ENCODE measurements at regions not wholly inside any gene's neighbourhood (a gene's known extent, or its start where the extent isn't known, plus 50 kb on each side); places are given as distances from the start of the nearest gene placed in this dataset.

- TF ChIP-seq ZBTB1 (tag by site-specific recombination; IDR thresholded peaks at IDR 0.05) (no peak), REST (tag by site-specific recombination; IDR thresholded peaks at IDR 0.05) (no peak), ZNF571 (tag by site-specific recombination; IDR thresholded peaks at IDR 0.05) (no peak), CTCF (tag by site-specific recombination; IDR thresholded peaks at IDR 0.05) (no peak), ZNF274 (IDR thresholded peaks at IDR 0.05; ENCODE audit: low read length) (no peak), ZNF274 (tag by site-specific recombination; IDR thresholded peaks at IDR 0.05; ENCODE audit: borderline replicate concordance) (no peak), ZNF175 (tag by site-specific recombination; IDR thresholded peaks at IDR 0.05) (no peak), ZBTB17 (tag by site-specific recombination; IDR thresholded peaks at IDR 0.05) (no peak), ZNF23 (tag by site-specific recombination; IDR thresholded peaks at IDR 0.05; ENCODE audit: borderline replicate concordance) (no peak), ZNF335 (tag by site-specific recombination; conservative IDR thresholded peaks at IDR 0.05) (no peak), YY1 (tag by site-specific recombination; IDR thresholded peaks at IDR 0.05) (no peak), ZNF266 (tag by site-specific recombination; IDR thresholded peaks at IDR 0.05; ENCODE audit: low read depth) (no peak), ZNF398 (tag by site-specific recombination; IDR thresholded peaks at IDR 0.05) (no peak), ZNF560 (tag by site-specific recombination; IDR thresholded peaks at IDR 0.05; ENCODE audit: borderline replicate concordance) (no peak), KLF10 (tag by site-specific recombination; IDR thresholded peaks at IDR 0.05) (no peak)
Measured at GRCh38 chr5:173795601-173796000, 92.5 kb upstream of the CPEB4 start.

Measured in HEK293 (cell line).